GM13977 (cell line): ENCODE measurements at regions not wholly inside any gene's neighbourhood (a gene's known extent, or its start where the extent isn't known, plus 50 kb on each side); places are given as distances from the start of the nearest gene placed in this dataset.

ENCODE experiments used
- DNase-seq: peaks from one replicate; pipeline ENCODE4 v3.0.0; 2012; ENCODE audit warnings: low spot score
- in situ Hi-C: fragments of 300-500 bp; cut with MboI; formaldehyde crosslinking; loops from one replicate; pipeline ENCODE4 v1.12.0; 2022; ENCODE audit warnings: low sequenced_read_pairs, low pct_unique_long_range_greater_than_20kb, mixed read lengths, inconsistent platforms; ENCODE audit not compliant: unreplicated experiment
- TF ChIP-seq, protein P1 (sequence below): IDR thresholded peaks from 2 replicates; pipeline ENCODE4 v1.5.1; 2012; ENCODE audit warnings: mild to moderate bottlenecking, control low read depth; ENCODE audit not compliant: insufficient read depth; ENCODE audit errors: extremely low read depth, missing control alignments

DNA sequence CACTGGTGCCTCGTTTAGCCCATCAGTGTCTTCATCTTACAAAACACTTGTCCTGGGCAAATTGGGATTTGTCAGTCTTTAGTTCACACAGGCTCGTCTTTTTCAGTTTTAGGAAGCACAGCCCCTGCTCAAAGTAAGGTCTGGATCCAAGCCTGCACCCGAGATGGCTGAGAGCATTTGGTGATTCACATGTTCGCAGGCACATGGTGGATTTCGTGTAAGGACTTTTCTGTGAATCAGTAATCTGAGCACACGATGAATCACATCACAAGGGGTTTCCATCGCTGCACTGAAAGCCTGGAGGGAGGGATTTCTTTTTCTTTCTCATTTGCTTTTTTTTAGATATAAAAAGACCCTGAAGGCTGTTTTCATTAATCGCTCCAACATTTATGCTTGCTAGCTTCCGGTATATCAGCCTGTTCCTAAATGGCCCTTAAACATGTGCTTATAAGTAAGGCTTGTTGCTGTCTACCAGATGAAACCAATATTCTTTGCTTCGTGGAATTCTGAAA lies 435.6 kb upstream of the ATP10A start:
- DNase-seq, result no peak
- in situ Hi-C loops, result no loop called here
- TF ChIP-seq, protein P1, sequence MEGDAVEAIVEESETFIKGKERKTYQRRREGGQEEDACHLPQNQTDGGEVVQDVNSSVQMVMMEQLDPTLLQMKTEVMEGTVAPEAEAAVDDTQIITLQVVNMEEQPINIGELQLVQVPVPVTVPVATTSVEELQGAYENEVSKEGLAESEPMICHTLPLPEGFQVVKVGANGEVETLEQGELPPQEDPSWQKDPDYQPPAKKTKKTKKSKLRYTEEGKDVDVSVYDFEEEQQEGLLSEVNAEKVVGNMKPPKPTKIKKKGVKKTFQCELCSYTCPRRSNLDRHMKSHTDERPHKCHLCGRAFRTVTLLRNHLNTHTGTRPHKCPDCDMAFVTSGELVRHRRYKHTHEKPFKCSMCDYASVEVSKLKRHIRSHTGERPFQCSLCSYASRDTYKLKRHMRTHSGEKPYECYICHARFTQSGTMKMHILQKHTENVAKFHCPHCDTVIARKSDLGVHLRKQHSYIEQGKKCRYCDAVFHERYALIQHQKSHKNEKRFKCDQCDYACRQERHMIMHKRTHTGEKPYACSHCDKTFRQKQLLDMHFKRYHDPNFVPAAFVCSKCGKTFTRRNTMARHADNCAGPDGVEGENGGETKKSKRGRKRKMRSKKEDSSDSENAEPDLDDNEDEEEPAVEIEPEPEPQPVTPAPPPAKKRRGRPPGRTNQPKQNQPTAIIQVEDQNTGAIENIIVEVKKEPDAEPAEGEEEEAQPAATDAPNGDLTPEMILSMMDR, result no peak

DNA sequence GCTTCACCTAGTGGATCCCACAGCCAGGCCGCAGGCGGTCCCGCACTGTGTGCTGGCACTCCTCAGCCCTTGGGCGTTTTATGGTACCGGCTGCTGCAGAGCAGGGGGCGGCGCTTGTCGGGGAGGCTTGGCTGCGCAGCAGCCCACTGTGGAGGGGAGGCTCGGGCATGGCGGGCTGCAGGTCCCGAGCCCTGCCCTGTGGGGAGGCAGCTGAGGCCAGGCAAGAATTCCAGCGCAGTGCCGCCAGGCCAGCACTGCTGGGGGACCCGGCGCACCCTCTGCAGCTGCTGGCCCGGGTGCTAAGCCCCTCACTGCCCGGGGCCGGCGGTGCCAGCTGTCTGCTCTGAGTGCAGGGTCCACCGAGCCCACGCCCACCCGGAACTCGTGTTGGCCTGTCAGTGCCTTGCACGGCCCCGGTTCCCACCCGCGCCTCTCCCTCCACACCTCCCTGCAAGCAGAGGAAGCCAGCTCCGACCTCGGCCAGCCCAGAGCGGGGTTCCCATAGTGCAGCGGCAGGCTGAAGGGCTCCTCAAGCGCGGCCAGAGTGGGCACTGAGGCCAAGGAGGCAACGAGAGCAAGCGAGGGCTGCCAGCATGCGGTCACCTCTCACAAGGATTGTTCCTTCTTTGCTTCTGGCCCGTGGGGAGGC lies 435.0 kb upstream of the ATP10A start:
- no peak for DNase-seq

DNA sequence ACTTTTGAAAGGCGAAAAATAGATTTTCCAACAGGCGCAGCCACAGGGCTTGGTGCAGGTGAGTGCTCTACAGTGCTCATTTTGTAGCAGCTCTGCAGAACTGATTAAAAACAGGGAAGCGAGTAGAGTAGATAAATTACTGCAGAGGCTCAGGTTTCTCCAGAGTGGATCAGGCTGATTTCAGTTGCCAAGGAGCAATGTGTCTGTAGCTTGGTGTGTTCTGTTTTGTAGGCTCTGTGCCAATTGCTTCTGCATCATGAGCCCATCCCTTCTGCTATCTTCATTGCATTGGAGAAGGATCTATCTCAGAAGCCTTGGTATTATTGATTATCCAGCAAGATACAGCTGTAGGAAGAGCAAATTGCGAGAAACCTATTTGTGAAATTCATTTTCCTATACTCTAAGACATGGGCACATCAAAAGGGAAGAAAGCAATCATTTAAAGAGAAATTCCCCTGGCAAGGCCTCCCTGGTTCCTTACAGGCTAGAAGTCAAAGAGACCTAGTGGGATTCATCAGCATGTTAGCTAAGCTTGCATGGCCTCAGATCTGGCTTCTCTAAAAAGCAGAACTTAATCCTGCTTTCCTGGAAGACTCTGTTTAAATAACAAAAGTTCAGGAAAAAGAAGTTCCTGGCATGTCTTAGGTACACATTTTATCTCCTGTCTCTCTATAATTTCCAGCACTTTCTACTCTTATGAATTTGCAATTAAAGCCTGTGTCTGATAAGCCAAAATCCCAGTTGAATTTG lies 432.4 kb upstream of the ATP10A start:
- in situ Hi-C loops, result no loop called here
- no peak for DNase-seq
- TF ChIP-seq, protein P1, result no peak

More for the DNA sequence above, 435.0 kb upstream of the ATP10A start:
- TF ChIP-seq, protein P1, result no peak
- in situ Hi-C loops, result no loop called here

DNA sequence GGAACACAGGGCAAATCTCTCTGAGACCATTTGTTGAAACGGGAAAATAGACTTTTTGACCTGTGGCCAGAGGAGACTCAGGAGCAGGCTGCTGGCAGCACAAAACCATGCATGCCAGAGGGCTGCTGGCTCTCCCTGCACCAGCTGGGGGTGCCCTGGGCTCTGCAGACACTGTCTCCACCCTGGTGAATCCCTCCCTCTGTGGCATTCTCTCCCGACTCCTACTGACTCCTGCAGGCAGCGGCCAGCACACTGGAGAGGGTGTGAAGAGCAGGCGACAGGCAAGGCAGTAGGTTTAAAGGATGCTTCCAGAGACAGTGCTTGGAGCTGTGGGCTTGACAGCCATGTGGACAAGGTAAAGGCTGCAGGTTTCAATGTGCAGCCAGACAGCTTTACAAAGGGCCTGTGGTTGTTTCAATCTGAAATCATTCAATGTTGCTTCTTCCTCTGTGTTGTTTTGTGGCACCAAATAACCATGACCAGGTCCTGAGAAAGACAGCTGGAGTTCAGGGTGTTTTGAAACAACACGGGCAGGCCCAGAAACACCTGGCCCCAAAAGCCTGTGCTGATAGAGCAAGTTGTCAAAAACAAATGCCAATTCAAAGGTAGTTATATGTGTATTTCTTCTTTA lies 431.0 kb upstream of the ATP10A start:
- no peak for DNase-seq
- TF ChIP-seq, protein P1, result no peak
- in situ Hi-C loops, result no loop called here

DNA sequence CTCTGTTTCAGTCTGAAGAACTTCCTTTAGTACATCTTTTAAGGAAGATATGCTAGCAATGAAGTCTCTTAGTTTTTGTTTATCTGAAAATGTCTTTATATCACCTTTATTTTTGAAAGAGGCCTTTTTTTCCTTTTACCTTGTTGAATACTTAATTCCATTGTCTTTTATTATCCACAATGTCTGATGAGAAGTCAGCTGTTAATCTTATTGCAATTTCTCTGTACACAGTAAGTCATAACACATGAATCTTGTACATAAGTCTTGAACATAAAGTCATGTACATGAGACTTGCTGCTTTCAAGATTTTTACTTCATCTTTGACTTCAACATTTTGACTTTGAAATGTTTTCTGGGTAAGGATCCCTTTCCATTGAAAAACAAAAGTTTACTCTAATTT lies 424.3 kb upstream of the ATP10A start:
- in situ Hi-C loops, result no loop called here
- DNase-seq, result no peak
- TF ChIP-seq, protein P1, result no peak

DNA sequence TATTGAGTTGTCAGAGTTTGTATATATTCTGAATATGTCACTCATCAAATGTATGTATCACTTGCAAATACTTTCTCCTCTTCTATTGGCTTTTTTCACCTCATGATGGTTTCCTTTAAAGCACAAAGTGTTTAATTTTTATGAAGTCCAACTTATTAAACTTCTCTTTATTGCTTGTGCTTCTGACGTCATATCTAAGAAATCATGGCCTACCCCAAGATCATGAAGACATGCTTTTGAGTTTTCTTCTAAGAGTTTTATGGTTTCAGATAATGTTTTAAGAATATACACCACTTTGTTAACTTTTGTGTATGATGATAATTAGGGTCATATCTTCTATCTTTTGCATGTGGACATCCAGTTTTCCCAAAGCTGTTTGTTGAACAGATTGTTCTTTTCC lies 417.2 kb upstream of the ATP10A start:
- no peak for DNase-seq
- in situ Hi-C loops, result no loop called here

More for the DNA sequence above, 417.2 kb upstream of the ATP10A start:
- TF ChIP-seq, protein P1, result no peak
